ENCODE measurements at regions not wholly inside any gene's neighbourhood (a gene's known extent, or its start where the extent isn't known, plus 50 kb on each side); places are given as distances from the start of the nearest gene placed in this dataset.
"Not testable (repeated sequence)": the region's sequence is repeated elsewhere in the genome, so short reads cannot be mapped to it uniquely, and the experiment has no call there.

GRCh38 chrX:38484607-38485498 lies 76.5 kb upstream of the TSPAN7 start:
- no peak for TF ChIP-seq EZH2phosphoT487 (IDR thresholded peaks at IDR 0.05; ENCODE audit: borderline replicate concordance, low read depth, low read length)
- TF ChIP-seq CTCF (conservative IDR thresholded peaks at IDR 0.05; ENCODE audit: low read length), result no peak
- no peaks in the 10 kb centered on the region for H3K36me3 ChIP-seq (ENCODE audit: insufficient read depth, low read length)
- H3K79me2 ChIP-seq (ENCODE audit: insufficient read depth, low read depth, low read length), result no peaks in the 10 kb centered on the region
- H3K4me1 ChIP-seq (ENCODE audit: insufficient read depth, low read length, poor library complexity, severe bottlenecking), result no peaks in the 10 kb centered on the region
- no peak overlapping the region for H3K4me2 ChIP-seq (ENCODE audit: low read length)
- H4K20me1 ChIP-seq (ENCODE audit: insufficient read depth, low read length), result no peaks in the 10 kb centered on the region
- H3K27ac ChIP-seq (ENCODE audit: low read depth, low read length, poor library complexity, severe bottlenecking), result no peak overlapping the region
- intact Hi-C loops (cut with micrococcal nuclease; ENCODE audit: unreplicated experiment), result no loop called here
- BruUV-seq (replicated peaks), result no TSS peak
- H2AFZ ChIP-seq (ENCODE audit: low read length), result no peak overlapping the region
- no peak for DNase-seq (ENCODE audit: low spot score)
- ChIA-PET CTCF (ENCODE audit: unreplicated experiment) (no interaction called here), POLR2A (no interaction called here)
- no peaks in the 10 kb centered on the region for H3K9me2 ChIP-seq (ENCODE audit: insufficient read depth, low read length)
- H3K4me3 ChIP-seq (ENCODE audit: low read depth, low read length, poor library complexity, severe bottlenecking), result no peak overlapping the region
- no peaks in the 10 kb centered on the region for H3K9me3 ChIP-seq (ENCODE audit: low read length)

GRCh38 chrX:38489341-38489740 lies 72.0 kb upstream of the TSPAN7 start:
- DNase-seq (ENCODE audit: low spot score), result no peak
- TF ChIP-seq EZH2phosphoT487 (IDR thresholded peaks at IDR 0.05; ENCODE audit: borderline replicate concordance, low read depth, low read length), result no peak
- no peak for TF ChIP-seq CTCF (conservative IDR thresholded peaks at IDR 0.05; ENCODE audit: low read length)
- no peaks in the 10 kb centered on the region for H3K9me2 ChIP-seq (ENCODE audit: insufficient read depth, low read length)
- intact Hi-C loops (cut with micrococcal nuclease; ENCODE audit: unreplicated experiment), result no loop called here
- H2AFZ ChIP-seq (ENCODE audit: low read length), result no peak overlapping the region
- H3K27ac ChIP-seq (ENCODE audit: low read depth, low read length, poor library complexity, severe bottlenecking), result no peak overlapping the region
- H3K4me1 ChIP-seq (ENCODE audit: insufficient read depth, low read length, poor library complexity, severe bottlenecking), result no peaks in the 10 kb centered on the region
- no peaks in the 10 kb centered on the region for H4K20me1 ChIP-seq (ENCODE audit: insufficient read depth, low read length)
- no peaks in the 10 kb centered on the region for H3K9me3 ChIP-seq (ENCODE audit: low read length)
- H3K79me2 ChIP-seq (ENCODE audit: insufficient read depth, low read depth, low read length), result no peaks in the 10 kb centered on the region
- POLR2A ChIA-PET, result interaction anchor here (0.6 kb wide), 1 partner anchor 11 kb away, joined by 3 read pairs; no protein-coding TSS in a partner anchor
- H3K36me3 ChIP-seq (ENCODE audit: insufficient read depth, low read length), result no peaks in the 10 kb centered on the region
- no TSS peak for BruUV-seq (replicated peaks)
- H3K4me2 ChIP-seq (ENCODE audit: low read length), result no peak overlapping the region
- H3K4me3 ChIP-seq (ENCODE audit: low read depth, low read length, poor library complexity, severe bottlenecking), result no peak overlapping the region
- CTCF ChIA-PET (ENCODE audit: unreplicated experiment), result no interaction called here

- no TSS peak for BruUV-seq (replicated peaks)
- H3K4me2 ChIP-seq (ENCODE audit: low read length), result no peak overlapping the region
- intact Hi-C loops (cut with micrococcal nuclease; ENCODE audit: unreplicated experiment), result no loop called here
- H3K4me1 ChIP-seq (ENCODE audit: insufficient read depth, low read length, poor library complexity, severe bottlenecking), result no peaks in the 10 kb centered on the region
- CTCF ChIA-PET (ENCODE audit: unreplicated experiment), result no interaction called here
- no peak for TF ChIP-seq CTCF (conservative IDR thresholded peaks at IDR 0.05; ENCODE audit: low read length)
- no peak for TF ChIP-seq EZH2phosphoT487 (IDR thresholded peaks at IDR 0.05; ENCODE audit: borderline replicate concordance, low read depth, low read length)
- no peaks in the 10 kb centered on the region for H3K9me2 ChIP-seq (ENCODE audit: insufficient read depth, low read length)
- H3K27ac ChIP-seq (ENCODE audit: low read depth, low read length, poor library complexity, severe bottlenecking), result no peak overlapping the region
- DNase-seq (ENCODE audit: low spot score), result no peak
- H4K20me1 ChIP-seq (ENCODE audit: insufficient read depth, low read length), result no peaks in the 10 kb centered on the region
- H3K4me3 ChIP-seq (ENCODE audit: low read depth, low read length, poor library complexity, severe bottlenecking), result no peak overlapping the region
- no peaks in the 10 kb centered on the region for H3K36me3 ChIP-seq (ENCODE audit: insufficient read depth, low read length)
- POLR2A ChIA-PET, result no interaction called here
- H2AFZ ChIP-seq (ENCODE audit: low read length), result no peak overlapping the region
- H3K9me3 ChIP-seq (ENCODE audit: low read length), result no peaks in the 10 kb centered on the region
- H3K79me2 ChIP-seq (ENCODE audit: insufficient read depth, low read depth, low read length), result no peaks in the 10 kb centered on the region
Measured at GRCh38 chrX:38494239-38494823, 67.0 kb upstream of the TSPAN7 start.

- H2AFZ ChIP-seq (ENCODE audit: low read length); H4K20me1 ChIP-seq (ENCODE audit: insufficient read depth, low read length); H3K79me2 ChIP-seq (ENCODE audit: insufficient read depth, low read depth, low read length); H3K4me1 ChIP-seq (ENCODE audit: insufficient read depth, low read length, poor library complexity, severe bottlenecking); DNase-seq (ENCODE audit: low spot score); H3K4me3 ChIP-seq (ENCODE audit: low read depth, low read length, poor library complexity, severe bottlenecking); intact Hi-C loops (cut with micrococcal nuclease; ENCODE audit: unreplicated experiment); CTCF ChIA-PET (ENCODE audit: unreplicated experiment); H3K9me3 ChIP-seq (ENCODE audit: low read length); H3K27ac ChIP-seq (ENCODE audit: low read depth, low read length, poor library complexity, severe bottlenecking); H3K9me2 ChIP-seq (ENCODE audit: insufficient read depth, low read length); H3K4me2 ChIP-seq (ENCODE audit: low read length); H3K36me3 ChIP-seq (ENCODE audit: insufficient read depth, low read length); BruUV-seq (replicated peaks): not testable (repeated sequence)
- POLR2A ChIA-PET, result interaction anchor here (0.9 kb wide), 1 partner anchor 10 kb away, joined by 3 read pairs; no protein-coding TSS in a partner anchor
Measured at GRCh38 chrX:38499658-38500057, 61.7 kb upstream of the TSPAN7 start.
